H1 (cell line): ENCODE measurements at regions not wholly inside any gene's neighbourhood (a gene's known extent, or its start where the extent isn't known, plus 50 kb on each side); places are given as distances from the start of the nearest gene placed in this dataset.

ENCODE experiments used
- CTCF ChIA-PET: fragments of 300-600 bp; sonication (Branson Sonifier 250); formaldehyde crosslinking; loops from one replicate; lab custom pipeline; 2021; ENCODE audit not compliant: partially characterized antibody; lab: Charles Lee
- POLR2A ChIA-PET: fragments of 300-600 bp; sonication (Branson Sonifier 250); formaldehyde crosslinking; loops from one replicate; lab custom pipeline; 2021; ENCODE audit warnings: inconsistent platforms; ENCODE audit not compliant: partially characterized antibody; lab: Charles Lee
- DNase-seq, 2 experiments: peaks; one replicate each; pipeline versions ENCODE4 v3.0.0 to v3.0.0-alpha.2; 2010 to 2022; ENCODE audit warnings: low spot score in 2 of 2, low read depth in 1 of 2, mixed read lengths in 1 of 2
- FAIRE-seq: peaks from 2 replicates; lab custom pipeline; 2011; peaks lifted over from hg19 to GRCh38; lab: Jason Lieb, UNC
- H2AFZ ChIP-seq: 2 replicates; pipeline ENCODE4 v1.8.1; 2012; ENCODE audit warnings: low read length, inconsistent platforms
- H2AK5ac ChIP-seq: 2 replicates; pipeline ENCODE4 v1.6.1; 2013; ENCODE audit warnings: low read depth, low read length
- H2BK120ac ChIP-seq: replicated peaks from 2 replicates; pipeline ENCODE3; 2013; ENCODE audit warnings: low read depth, low read length, inconsistent platforms
- H2BK12ac ChIP-seq: 2 replicates; pipeline ENCODE4 v1.6.1; 2013; ENCODE audit warnings: low read depth, low read length
- H2BK15ac ChIP-seq: 2 replicates; pipeline ENCODE4 v1.6.1; 2013; ENCODE audit warnings: low read length
- H2BK20ac ChIP-seq: 2 replicates; pipeline ENCODE4 v1.6.1; 2013; ENCODE audit warnings: low read length
- H2BK5ac ChIP-seq: 2 replicates; pipeline ENCODE4 v1.6.1; 2013; ENCODE audit warnings: low read depth, low read length
- H3K14ac ChIP-seq: 2 replicates; pipeline ENCODE4 v1.6.1; 2013; ENCODE audit warnings: inconsistent platforms; ENCODE audit not compliant: insufficient read length
- H3K18ac ChIP-seq: 2 replicates; pipeline ENCODE4 v1.6.1; 2013; ENCODE audit warnings: low read length; ENCODE audit errors: extremely low read depth
- H3K23ac ChIP-seq: 2 replicates; pipeline ENCODE4 v1.6.1; 2013; ENCODE audit warnings: inconsistent platforms; ENCODE audit not compliant: insufficient read length
- H3K23me2 ChIP-seq: 2 replicates; pipeline ENCODE4 v1.6.1; 2013; ENCODE audit warnings: low read depth, low read length
- H3K27ac ChIP-seq: 2 replicates; pipeline ENCODE4 v1.6.1; 2011; ENCODE audit warnings: low read depth, low read length, inconsistent platforms
- H3K27me3 ChIP-seq, 4 experiments: replicated peaks in 1 of 4; 1 replicate in 1 of 4; 2 replicates in 3 of 4; pipeline versions ENCODE4 v1.6.1 to v1.8.1; 2011 to 2013; ENCODE audit warnings: low read length in 3 of 4, mild to moderate bottlenecking in 3 of 4, inconsistent platforms in 2 of 4, mixed read lengths in 2 of 4, moderate library complexity in 1 of 4; ENCODE audit not compliant: control insufficient read depth in 3 of 4, insufficient read depth in 3 of 4; ENCODE audit errors: extremely low read depth in 1 of 4
- H3K36me3 ChIP-seq, 4 experiments: 2 replicates each; pipeline versions ENCODE4 v1.6.1 to v1.8.1; 2011 to 2013; ENCODE audit warnings: mild to moderate bottlenecking in 4 of 4, low read length in 3 of 4, moderate library complexity in 2 of 4, control low read depth in 1 of 4, inconsistent platforms in 1 of 4; ENCODE audit not compliant: insufficient read depth in 4 of 4, control insufficient read depth in 2 of 4
- H3K4ac ChIP-seq: replicated peaks from 2 replicates; pipeline ENCODE3; 2013; ENCODE audit warnings: low read length, low read depth, mixed read lengths, inconsistent platforms; ENCODE audit not compliant: insufficient read length
- H3K4me1 ChIP-seq, 4 experiments: replicated peaks in 1 of 4; 1 replicate in 1 of 4; 2 replicates in 3 of 4; pipeline versions ENCODE4 v1.6.1 to v1.8.1; 2011 to 2013; ENCODE audit warnings: low read length in 3 of 4, inconsistent platforms in 2 of 4, mixed read lengths in 1 of 4; ENCODE audit not compliant: insufficient read depth in 4 of 4, control insufficient read depth in 3 of 4
- H3K4me2 ChIP-seq, 2 experiments: 2 replicates each; pipeline versions ENCODE4 v1.6.1 to v1.8.1; 2011 to 2013; ENCODE audit warnings: low read depth in 2 of 2, low read length in 2 of 2, control low read depth in 1 of 2, inconsistent platforms in 1 of 2, mild to moderate bottlenecking in 1 of 2; ENCODE audit not compliant: insufficient read depth in 1 of 2
- H3K4me3 ChIP-seq, 4 experiments: fragments of 200-600, 300-600 bp in 1 of 4; sonication (generic), shearing (Covaris generic), sonication (Bioruptor Twin) in 1 of 4; 2 replicates each; pipeline versions ENCODE4 v1.5.1 to v1.8.1; 2011 to 2016; ENCODE audit warnings: low read length in 4 of 4, low read depth in 3 of 4, control low read depth in 2 of 4, inconsistent platforms in 2 of 4, mild to moderate bottlenecking in 2 of 4, mixed read lengths in 1 of 4, moderate library complexity in 1 of 4; ENCODE audit not compliant: insufficient read depth in 2 of 4; ENCODE audit errors: extremely low read depth in 1 of 4
- H3K56ac ChIP-seq: replicated peaks from 2 replicates; pipeline ENCODE3; 2013; ENCODE audit warnings: low read depth, mild to moderate bottlenecking, mixed read lengths, low read length, inconsistent platforms; ENCODE audit not compliant: insufficient read length
- H3K79me1 ChIP-seq: 2 replicates; pipeline ENCODE4 v1.6.1; 2013; ENCODE audit warnings: low read depth, low read length, control low read depth
- H3K79me2 ChIP-seq, 2 experiments: 2 replicates each; pipeline versions ENCODE4 v1.6.1 to v1.8.1; 2012 to 2013; ENCODE audit warnings: low read length in 2 of 2, mild to moderate bottlenecking in 2 of 2, inconsistent platforms in 1 of 2; ENCODE audit not compliant: insufficient read depth in 2 of 2, control insufficient read depth in 1 of 2
- H3K9ac ChIP-seq, 4 experiments: replicated peaks in 1 of 4; 1 replicate in 1 of 4; 2 replicates in 3 of 4; pipeline versions ENCODE4 v1.6.1 to v1.8.1; 2011 to 2013; ENCODE audit warnings: low read depth in 3 of 4, low read length in 3 of 4, control low read depth in 2 of 4, mild to moderate bottlenecking in 2 of 4, moderate library complexity in 2 of 4, inconsistent platforms in 1 of 4; ENCODE audit errors: extremely low read depth in 1 of 4
- H3K9me3 ChIP-seq, 2 experiments: 2 replicates each; pipeline versions ENCODE4 v1.6.1 to v1.8.1; 2012 to 2013; ENCODE audit warnings: mild to moderate bottlenecking in 2 of 2, moderate library complexity in 2 of 2, control low read depth in 1 of 2, inconsistent platforms in 1 of 2, low read depth in 1 of 2, low read length in 1 of 2, mixed read lengths in 1 of 2; ENCODE audit not compliant: insufficient read depth in 2 of 2
- H4K20me1 ChIP-seq, 2 experiments: replicated peaks in 1 of 2; 2 replicates each; pipeline versions ENCODE3 to v1.8.1; 2011 to 2013; ENCODE audit warnings: inconsistent platforms in 2 of 2, low read length in 2 of 2, mild to moderate bottlenecking in 1 of 2; ENCODE audit not compliant: insufficient read depth in 2 of 2, control insufficient read depth in 1 of 2
- H4K5ac ChIP-seq: 2 replicates; pipeline ENCODE4 v1.6.1; 2013; ENCODE audit warnings: low read length, low read depth, mixed read lengths, inconsistent platforms; ENCODE audit not compliant: insufficient read length
- H4K8ac ChIP-seq: 2 replicates; pipeline ENCODE4 v1.8.0; 2013; ENCODE audit warnings: mild to moderate bottlenecking, moderate library complexity, low read length, inconsistent platforms; ENCODE audit not compliant: insufficient read depth; ENCODE audit errors: extremely low read depth
- H4K91ac ChIP-seq: replicated peaks from 2 replicates; pipeline ENCODE3; 2013; ENCODE audit warnings: low read length, mixed read lengths, inconsistent platforms; ENCODE audit not compliant: insufficient read length
- BACH1 ChIP-seq: IDR thresholded peaks from 2 replicates; pipeline ENCODE4 v1.6.1; 2012; ENCODE audit warnings: low read length, improper control_type of control experiment
- MAFK ChIP-seq: IDR thresholded peaks from 2 replicates; pipeline ENCODE4 v1.6.1; 2012; ENCODE audit warnings: low read depth, mild to moderate bottlenecking, improper control_type of control experiment, low read length
- SUZ12 ChIP-seq: fragments of 200-600 bp; sonication (generic); IDR thresholded peaks from 2 replicates; pipeline ENCODE4 v1.6.1; 2012; ENCODE audit warnings: mild to moderate bottlenecking, inconsistent platforms, low read length, moderate library complexity, mixed read lengths
- WGBS, 2 experiments: shearing (Covaris generic) in 1 of 2; methylation state at CpG; one replicate each; pipeline versions ENCODE4 v1.1.6 to v1.1.7; 2013 to 2015; ENCODE audit warnings: low lambda C conversion rate in 2 of 2, mixed read lengths in 2 of 2, inconsistent platforms in 1 of 2, low coverage in 1 of 2, missing lambda C conversion rate in 1 of 2; ENCODE audit not compliant: insufficient replicate concordance in 2 of 2, insufficient coverage in 1 of 2, insufficient read length in 1 of 2; ENCODE audit errors: extremely low coverage in 1 of 2, missing lambda C conversion rate in 1 of 2; 5-methylcytosine and 5-hydroxymethylcytosine counted together
- TF ChIP-seq, protein P1 (sequence below): IDR thresholded peaks from 2 replicates; pipeline ENCODE4 v1.6.1; 2012; ENCODE audit warnings: low read length, inconsistent platforms

GRCh38 chr17:79154951-79155585, 80.4 kb downstream of the ENGASE start:
- no peak overlapping the region for H3K18ac ChIP-seq
- no peak overlapping the region for H4K5ac ChIP-seq
- no peaks in the 10 kb centered on the region for H3K36me3 ChIP-seq
- no peak overlapping the region for H3K14ac ChIP-seq
- no peaks in the 10 kb centered on the region for H3K79me2 ChIP-seq
- no peak overlapping the region for H3K4ac ChIP-seq
- DNase-seq (no peak), FAIRE-seq (no peak)
- no peak overlapping the region for H3K56ac ChIP-seq
- TF ChIP-seq, protein P1, sequence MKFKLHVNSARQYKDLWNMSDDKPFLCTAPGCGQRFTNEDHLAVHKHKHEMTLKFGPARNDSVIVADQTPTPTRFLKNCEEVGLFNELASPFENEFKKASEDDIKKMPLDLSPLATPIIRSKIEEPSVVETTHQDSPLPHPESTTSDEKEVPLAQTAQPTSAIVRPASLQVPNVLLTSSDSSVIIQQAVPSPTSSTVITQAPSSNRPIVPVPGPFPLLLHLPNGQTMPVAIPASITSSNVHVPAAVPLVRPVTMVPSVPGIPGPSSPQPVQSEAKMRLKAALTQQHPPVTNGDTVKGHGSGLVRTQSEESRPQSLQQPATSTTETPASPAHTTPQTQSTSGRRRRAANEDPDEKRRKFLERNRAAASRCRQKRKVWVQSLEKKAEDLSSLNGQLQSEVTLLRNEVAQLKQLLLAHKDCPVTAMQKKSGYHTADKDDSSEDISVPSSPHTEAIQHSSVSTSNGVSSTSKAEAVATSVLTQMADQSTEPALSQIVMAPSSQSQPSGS: no peak
- TF ChIP-seq SUZ12: no peak
- no peak for TF ChIP-seq BACH1
- TF ChIP-seq MAFK: no peak
- POLR2A ChIA-PET: no interaction called here
- H4K8ac ChIP-seq: no peak overlapping the region
- no peaks in the 10 kb centered on the region; the same call in 1 of the 2 replicates for H3K79me1 ChIP-seq
- WGBS, 2 experiments: 95% methylated on average over 18 of the region's 31 CpGs; no CpG with 5 or more reads in 1 of the 2 experiments
- CTCF ChIA-PET: interaction anchor here (0.5 to 1.5 kb wide), 4 partner anchors 37 to 237 kb away, joined by 3 to 4 read pairs (median 3); no protein-coding TSS in a partner anchor
- H3K4me3 ChIP-seq: no peak overlapping the region
- no peaks in the 10 kb centered on the region; a peak in 1 of 7 replicates for H3K27me3 ChIP-seq
- H3K23ac ChIP-seq: no peak overlapping the region
- no peaks in the 10 kb centered on the region for H3K23me2 ChIP-seq
- no peak overlapping the region for H2BK5ac ChIP-seq
- H2BK20ac ChIP-seq: no peak overlapping the region
- H4K20me1 ChIP-seq: no peaks in the 10 kb centered on the region
- H3K4me2 ChIP-seq: no peak overlapping the region
- no peak overlapping the region for H2BK15ac ChIP-seq
- H3K9ac ChIP-seq: no peak overlapping the region
- no peak overlapping the region for H3K27ac ChIP-seq
- no peaks in the 10 kb centered on the region for H3K9me3 ChIP-seq
- H2BK120ac ChIP-seq: no peak overlapping the region
- H2BK12ac ChIP-seq: no peak overlapping the region
- no peak overlapping the region for H2AFZ ChIP-seq
- H3K4me1 ChIP-seq: peaks cover 0 to 25% (median 12%) of the 10 kb centered on the region in 4 experiments; a peak in 4 of 7 replicates
- H4K91ac ChIP-seq: no peak overlapping the region
- H2AK5ac ChIP-seq: no peak overlapping the region
